H1 (cell line): ENCODE measurements at regions not wholly inside any gene's neighbourhood (a gene's known extent, or its start where the extent isn't known, plus 50 kb on each side); places are given as distances from the start of the nearest gene placed in this dataset.

Experiments used
- CTCF ChIA-PET: fragments of 300-600 bp; sonication (Branson Sonifier 250); formaldehyde crosslinking; loops from one replicate; lab custom pipeline; 2021; ENCODE audit not compliant: partially characterized antibody; lab: Charles Lee
- POLR2A ChIA-PET: fragments of 300-600 bp; sonication (Branson Sonifier 250); formaldehyde crosslinking; loops from one replicate; lab custom pipeline; 2021; ENCODE audit warnings: inconsistent platforms; ENCODE audit not compliant: partially characterized antibody; lab: Charles Lee
- DNase-seq, 2 experiments: peaks; one replicate each; pipeline versions ENCODE4 v3.0.0 to v3.0.0-alpha.2; 2010 to 2022; ENCODE audit warnings: low spot score in 2 of 2, low read depth in 1 of 2, mixed read lengths in 1 of 2
- FAIRE-seq: peaks from 2 replicates; lab custom pipeline; 2011; peaks lifted over from hg19 to GRCh38; lab: Jason Lieb, UNC
- H2AFZ ChIP-seq: 2 replicates; pipeline ENCODE4 v1.8.1; 2012; ENCODE audit warnings: low read length, inconsistent platforms
- H2AK5ac ChIP-seq: 2 replicates; pipeline ENCODE4 v1.6.1; 2013; ENCODE audit warnings: low read depth, low read length
- H2BK120ac ChIP-seq: replicated peaks from 2 replicates; pipeline ENCODE3; 2013; ENCODE audit warnings: low read depth, low read length, inconsistent platforms
- H2BK12ac ChIP-seq: 2 replicates; pipeline ENCODE4 v1.6.1; 2013; ENCODE audit warnings: low read depth, low read length
- H2BK15ac ChIP-seq: 2 replicates; pipeline ENCODE4 v1.6.1; 2013; ENCODE audit warnings: low read length
- H2BK20ac ChIP-seq: 2 replicates; pipeline ENCODE4 v1.6.1; 2013; ENCODE audit warnings: low read length
- H2BK5ac ChIP-seq: 2 replicates; pipeline ENCODE4 v1.6.1; 2013; ENCODE audit warnings: low read depth, low read length
- H3K14ac ChIP-seq: 2 replicates; pipeline ENCODE4 v1.6.1; 2013; ENCODE audit warnings: inconsistent platforms; ENCODE audit not compliant: insufficient read length
- H3K18ac ChIP-seq: 2 replicates; pipeline ENCODE4 v1.6.1; 2013; ENCODE audit warnings: low read length; ENCODE audit errors: extremely low read depth
- H3K23ac ChIP-seq: 2 replicates; pipeline ENCODE4 v1.6.1; 2013; ENCODE audit warnings: inconsistent platforms; ENCODE audit not compliant: insufficient read length
- H3K23me2 ChIP-seq: 2 replicates; pipeline ENCODE4 v1.6.1; 2013; ENCODE audit warnings: low read depth, low read length
- H3K27ac ChIP-seq: 2 replicates; pipeline ENCODE4 v1.6.1; 2011; ENCODE audit warnings: low read depth, low read length, inconsistent platforms
- H3K27me3 ChIP-seq, 4 experiments: replicated peaks in 1 of 4; 1 replicate in 1 of 4; 2 replicates in 3 of 4; pipeline versions ENCODE4 v1.6.1 to v1.8.1; 2011 to 2013; ENCODE audit warnings: low read length in 3 of 4, mild to moderate bottlenecking in 3 of 4, inconsistent platforms in 2 of 4, mixed read lengths in 2 of 4, moderate library complexity in 1 of 4; ENCODE audit not compliant: control insufficient read depth in 3 of 4, insufficient read depth in 3 of 4; ENCODE audit errors: extremely low read depth in 1 of 4
- H3K36me3 ChIP-seq, 4 experiments: 2 replicates each; pipeline versions ENCODE4 v1.6.1 to v1.8.1; 2011 to 2013; ENCODE audit warnings: mild to moderate bottlenecking in 4 of 4, low read length in 3 of 4, moderate library complexity in 2 of 4, control low read depth in 1 of 4, inconsistent platforms in 1 of 4; ENCODE audit not compliant: insufficient read depth in 4 of 4, control insufficient read depth in 2 of 4
- H3K4ac ChIP-seq: replicated peaks from 2 replicates; pipeline ENCODE3; 2013; ENCODE audit warnings: low read length, low read depth, mixed read lengths, inconsistent platforms; ENCODE audit not compliant: insufficient read length
- H3K4me1 ChIP-seq, 4 experiments: replicated peaks in 1 of 4; 1 replicate in 1 of 4; 2 replicates in 3 of 4; pipeline versions ENCODE4 v1.6.1 to v1.8.1; 2011 to 2013; ENCODE audit warnings: low read length in 3 of 4, inconsistent platforms in 2 of 4, mixed read lengths in 1 of 4; ENCODE audit not compliant: insufficient read depth in 4 of 4, control insufficient read depth in 3 of 4
- H3K4me2 ChIP-seq, 2 experiments: 2 replicates each; pipeline versions ENCODE4 v1.6.1 to v1.8.1; 2011 to 2013; ENCODE audit warnings: low read depth in 2 of 2, low read length in 2 of 2, control low read depth in 1 of 2, inconsistent platforms in 1 of 2, mild to moderate bottlenecking in 1 of 2; ENCODE audit not compliant: insufficient read depth in 1 of 2
- H3K4me3 ChIP-seq, 4 experiments: fragments of 200-600, 300-600 bp in 1 of 4; sonication (generic), shearing (Covaris generic), sonication (Bioruptor Twin) in 1 of 4; 2 replicates each; pipeline versions ENCODE4 v1.5.1 to v1.8.1; 2011 to 2016; ENCODE audit warnings: low read length in 4 of 4, low read depth in 3 of 4, control low read depth in 2 of 4, inconsistent platforms in 2 of 4, mild to moderate bottlenecking in 2 of 4, mixed read lengths in 1 of 4, moderate library complexity in 1 of 4; ENCODE audit not compliant: insufficient read depth in 2 of 4; ENCODE audit errors: extremely low read depth in 1 of 4
- H3K56ac ChIP-seq: replicated peaks from 2 replicates; pipeline ENCODE3; 2013; ENCODE audit warnings: low read depth, mild to moderate bottlenecking, mixed read lengths, low read length, inconsistent platforms; ENCODE audit not compliant: insufficient read length
- H3K79me1 ChIP-seq: 2 replicates; pipeline ENCODE4 v1.6.1; 2013; ENCODE audit warnings: low read depth, low read length, control low read depth
- H3K79me2 ChIP-seq, 2 experiments: 2 replicates each; pipeline versions ENCODE4 v1.6.1 to v1.8.1; 2012 to 2013; ENCODE audit warnings: low read length in 2 of 2, mild to moderate bottlenecking in 2 of 2, inconsistent platforms in 1 of 2; ENCODE audit not compliant: insufficient read depth in 2 of 2, control insufficient read depth in 1 of 2
- H3K9ac ChIP-seq, 4 experiments: replicated peaks in 1 of 4; 1 replicate in 1 of 4; 2 replicates in 3 of 4; pipeline versions ENCODE4 v1.6.1 to v1.8.1; 2011 to 2013; ENCODE audit warnings: low read depth in 3 of 4, low read length in 3 of 4, control low read depth in 2 of 4, mild to moderate bottlenecking in 2 of 4, moderate library complexity in 2 of 4, inconsistent platforms in 1 of 4; ENCODE audit errors: extremely low read depth in 1 of 4
- H3K9me3 ChIP-seq, 2 experiments: 2 replicates each; pipeline versions ENCODE4 v1.6.1 to v1.8.1; 2012 to 2013; ENCODE audit warnings: mild to moderate bottlenecking in 2 of 2, moderate library complexity in 2 of 2, control low read depth in 1 of 2, inconsistent platforms in 1 of 2, low read depth in 1 of 2, low read length in 1 of 2, mixed read lengths in 1 of 2; ENCODE audit not compliant: insufficient read depth in 2 of 2
- H4K20me1 ChIP-seq, 2 experiments: replicated peaks in 1 of 2; 2 replicates each; pipeline versions ENCODE3 to v1.8.1; 2011 to 2013; ENCODE audit warnings: inconsistent platforms in 2 of 2, low read length in 2 of 2, mild to moderate bottlenecking in 1 of 2; ENCODE audit not compliant: insufficient read depth in 2 of 2, control insufficient read depth in 1 of 2
- H4K5ac ChIP-seq: 2 replicates; pipeline ENCODE4 v1.6.1; 2013; ENCODE audit warnings: low read length, low read depth, mixed read lengths, inconsistent platforms; ENCODE audit not compliant: insufficient read length
- H4K8ac ChIP-seq: 2 replicates; pipeline ENCODE4 v1.8.0; 2013; ENCODE audit warnings: mild to moderate bottlenecking, moderate library complexity, low read length, inconsistent platforms; ENCODE audit not compliant: insufficient read depth; ENCODE audit errors: extremely low read depth
- H4K91ac ChIP-seq: replicated peaks from 2 replicates; pipeline ENCODE3; 2013; ENCODE audit warnings: low read length, mixed read lengths, inconsistent platforms; ENCODE audit not compliant: insufficient read length
- CEBPB ChIP-seq: IDR thresholded peaks from 2 replicates; pipeline ENCODE4 v1.6.1; 2012; ENCODE audit warnings: low read depth, low read length
- E2F6 ChIP-seq: IDR thresholded peaks from 2 replicates; pipeline ENCODE4 v1.6.1; 2012; ENCODE audit warnings: inconsistent platforms
- EZH2 ChIP-seq: fragments of 200-600 bp; sonication (generic); IDR thresholded peaks from 2 replicates; pipeline ENCODE4 v1.7.1; 2012; ENCODE audit warnings: low read depth, mild to moderate bottlenecking, moderate library complexity, low read length, inconsistent platforms; ENCODE audit not compliant: severe bottlenecking
- GTF2F1 ChIP-seq: IDR thresholded peaks from 2 replicates; pipeline ENCODE4 v1.6.1; 2012; ENCODE audit warnings: low read depth, low read length, improper control_type of control experiment, borderline replicate concordance
- MAFK ChIP-seq: IDR thresholded peaks from 2 replicates; pipeline ENCODE4 v1.6.1; 2012; ENCODE audit warnings: low read depth, mild to moderate bottlenecking, improper control_type of control experiment, low read length
- NANOG ChIP-seq: IDR thresholded peaks from 2 replicates; pipeline ENCODE4 v1.6.1; 2011; ENCODE audit warnings: low read length, low read depth, mild to moderate bottlenecking, inconsistent platforms; ENCODE audit not compliant: insufficient read depth, poor library complexity, severe bottlenecking
- SP2 ChIP-seq: IDR thresholded peaks from 2 replicates; pipeline ENCODE4 v1.6.1; 2012; ENCODE audit warnings: mild to moderate bottlenecking, low read length, inconsistent platforms
- TAF1 ChIP-seq: IDR thresholded peaks from 2 replicates; pipeline ENCODE4 v1.6.1; 2011; ENCODE audit warnings: mild to moderate bottlenecking, low read depth, low read length
- TAF7 ChIP-seq: optimal IDR thresholded peaks from 2 replicates; pipeline ENCODE3; 2011; ENCODE audit warnings: low read depth, mild to moderate bottlenecking, inconsistent platforms, low read length, moderate library complexity, borderline replicate concordance
- WGBS, 2 experiments: shearing (Covaris generic) in 1 of 2; methylation state at CpG; one replicate each; pipeline versions ENCODE4 v1.1.6 to v1.1.7; 2013 to 2015; ENCODE audit warnings: low lambda C conversion rate in 2 of 2, mixed read lengths in 2 of 2, inconsistent platforms in 1 of 2, low coverage in 1 of 2, missing lambda C conversion rate in 1 of 2; ENCODE audit not compliant: insufficient replicate concordance in 2 of 2, insufficient coverage in 1 of 2, insufficient read length in 1 of 2; ENCODE audit errors: extremely low coverage in 1 of 2, missing lambda C conversion rate in 1 of 2; 5-methylcytosine and 5-hydroxymethylcytosine counted together
- TF ChIP-seq, protein P1 (sequence below): IDR thresholded peaks from 2 replicates; pipeline ENCODE4 v1.6.1; 2011; ENCODE audit warnings: low read depth, mild to moderate bottlenecking, low read length; ENCODE audit not compliant: insufficient read depth

DNA sequence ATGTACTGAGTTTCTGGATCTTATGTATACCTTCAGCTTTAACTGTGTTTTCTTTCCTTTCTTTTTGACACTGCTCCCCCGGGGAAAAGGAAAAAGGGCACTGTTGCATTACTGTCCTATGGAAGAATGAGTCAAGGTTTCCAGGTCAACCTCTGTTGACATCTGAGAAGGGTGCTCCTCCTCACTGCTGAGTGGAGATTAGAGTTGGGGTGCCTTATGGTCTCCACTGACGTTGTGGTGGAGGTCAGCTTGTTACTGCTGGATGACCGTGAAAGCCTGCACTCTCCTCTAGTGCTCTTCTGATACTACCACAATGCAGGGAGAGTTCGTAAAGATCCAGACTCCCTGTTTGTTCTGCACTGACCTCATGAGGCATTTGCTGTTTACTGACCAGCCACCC, 252.1 kb upstream of the GRM7 start:
- Histone ChIP-seq H3K4me3 (no peak overlapping the region), H3K79me1 (no peaks in the 10 kb centered on the region), H2BK120ac (no peak overlapping the region), H3K9ac (no peak overlapping the region), H4K5ac (no peak overlapping the region), H3K27me3 (no peaks in the 10 kb centered on the region), H2BK20ac (no peak overlapping the region), H4K8ac (no peak overlapping the region), H3K23me2 (no peaks in the 10 kb centered on the region), H2BK12ac (no peak overlapping the region), H3K27ac (no peak overlapping the region), H3K79me2 (no peaks in the 10 kb centered on the region), H3K56ac (no peak overlapping the region), H2AFZ (no peak overlapping the region), H3K23ac (no peak overlapping the region), H2BK5ac (no peak overlapping the region), H3K9me3 (no peaks in the 10 kb centered on the region), H3K4ac (no peak overlapping the region), H4K20me1 (no peaks in the 10 kb centered on the region), H3K4me2 (no peak overlapping the region), H2AK5ac (no peak overlapping the region), H3K18ac (no peak overlapping the region), H4K91ac (no peak overlapping the region), H3K36me3 (no peaks in the 10 kb centered on the region), H2BK15ac (no peak overlapping the region), H3K14ac (no peak overlapping the region), H3K4me1 (peaks cover 0 to 3% (median 0%) of the 10 kb centered on the region in 4 experiments; a peak in 1 of 7 replicates)
- DNase-seq (no peak), FAIRE-seq (no peak)
- ChIA-PET CTCF (no interaction called here), POLR2A (no interaction called here)
- 98% methylated on average over 4 of the region's 4 CpGs; no CpG with 5 or more reads in 1 of the 2 experiments for WGBS, 2 experiments
- TF ChIP-seq NANOG (no peak), TAF7 (no peak), CEBPB (no peak), GTF2F1 (no peak), EZH2 (no peak), MAFK (no peak), SP2 (no peak), E2F6 (no peak), TAF1 (no peak)
- TF ChIP-seq, protein P1, sequence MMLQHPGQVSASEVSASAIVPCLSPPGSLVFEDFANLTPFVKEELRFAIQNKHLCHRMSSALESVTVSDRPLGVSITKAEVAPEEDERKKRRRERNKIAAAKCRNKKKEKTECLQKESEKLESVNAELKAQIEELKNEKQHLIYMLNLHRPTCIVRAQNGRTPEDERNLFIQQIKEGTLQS, result no peak
